OCI-LY1 (cell line): ENCODE measurements at regions not wholly inside any gene's neighbourhood (a gene's known extent, or its start where the extent isn't known, plus 50 kb on each side); places are given as distances from the start of the nearest gene placed in this dataset.

Experiments
- CTCF ChIP-seq: fragments of 200-600 bp; sonication (generic), shearing (Covaris generic); IDR thresholded peaks from 2 replicates; pipeline ENCODE4 v1.5.1; 2017; ENCODE audit warnings: mild to moderate bottlenecking, antibody characterized with exemption, low read length, moderate library complexity, mixed read lengths
- EZH2 ChIP-seq: fragments of 200-600 bp; sonication (generic), shearing (Covaris generic); IDR thresholded peaks from 2 replicates; pipeline ENCODE4 v1.8.0; 2017; ENCODE audit warnings: borderline replicate concordance, mixed run types, mild to moderate bottlenecking, antibody characterized with exemption, low read length, moderate library complexity, mixed read lengths

- TF ChIP-seq CTCF (no peak), EZH2 (no peak)
These were observed 318.8 kb downstream of the DNAH5 start for GRCh38 chr5:13625616-13626198.
